Islet of Langerhans (tissue), 1 donor: ENCODE measurements at regions not wholly inside any gene's neighbourhood (a gene's known extent, or its start where the extent isn't known, plus 50 kb on each side); places are given as distances from the start of the nearest gene placed in this dataset.

Experiments
- FAIRE-seq: peaks from one replicate; lab custom pipeline; 2011; peaks lifted over from hg19 to GRCh38; lab: Jason Lieb, UNC

- FAIRE-seq: no peak
Measured at GRCh38 chr14:94994245-94994644, 163.1 kb downstream of the DICER1 start.

- FAIRE-seq: no peak
Measured at GRCh38 chr14:94992046-94992445, 165.3 kb downstream of the DICER1 start.

GRCh38 chr14:94989946-94990345, 167.4 kb downstream of the DICER1 start:
- FAIRE-seq: no peak

DNA sequence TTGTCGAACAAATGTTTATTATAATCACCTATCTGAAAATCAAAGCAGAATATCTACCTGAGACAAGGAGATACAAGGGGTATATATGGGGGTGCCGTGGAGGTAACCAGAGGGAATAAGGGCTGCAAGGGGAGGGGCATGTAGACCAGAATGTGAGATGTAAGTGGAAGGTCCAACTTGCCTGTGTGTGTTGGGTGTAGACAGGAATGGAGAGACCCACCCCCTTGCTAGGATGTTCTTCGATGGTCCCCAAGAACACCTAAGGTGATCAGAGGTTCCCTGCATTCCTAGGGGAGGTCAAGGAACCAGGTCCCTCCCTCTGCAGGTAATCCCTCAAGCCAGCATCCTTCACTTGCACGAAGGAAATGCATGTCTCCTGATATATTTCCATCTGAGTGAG, 167.9 kb downstream of the DICER1 start:
- FAIRE-seq: no peak

GRCh38 chr14:94987409-94987808, 169.9 kb downstream of the DICER1 start:
- no peak for FAIRE-seq

GRCh38 chr14:94979891-94980290, 177.4 kb downstream of the DICER1 start:
- FAIRE-seq: no peak

DNA sequence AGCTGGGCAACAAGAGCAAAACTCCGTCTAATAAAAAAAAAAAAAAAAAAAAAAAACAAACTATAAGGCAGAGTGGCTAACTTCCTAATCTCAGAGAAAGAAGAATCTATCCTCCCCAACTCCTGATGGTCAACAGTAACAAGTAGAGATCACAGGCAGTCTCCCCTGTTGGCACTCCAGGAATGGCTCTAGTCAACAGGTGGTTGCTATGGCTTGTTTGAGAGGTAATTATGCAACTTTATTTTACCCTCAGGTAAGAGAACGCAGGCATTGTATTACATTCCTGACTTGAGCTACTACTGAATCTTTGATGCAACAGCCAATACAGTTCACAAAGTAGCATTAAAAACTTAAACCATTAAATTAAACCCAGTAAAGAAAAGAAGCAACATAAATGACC, 180.3 kb downstream of the DICER1 start:
- no peak for FAIRE-seq

- no peak for FAIRE-seq
Measured at GRCh38 chr14:94975366-94975765, 182.0 kb downstream of the DICER1 start.

GRCh38 chr14:94974893-94975292, 182.4 kb downstream of the DICER1 start:
- no peak for FAIRE-seq

DNA sequence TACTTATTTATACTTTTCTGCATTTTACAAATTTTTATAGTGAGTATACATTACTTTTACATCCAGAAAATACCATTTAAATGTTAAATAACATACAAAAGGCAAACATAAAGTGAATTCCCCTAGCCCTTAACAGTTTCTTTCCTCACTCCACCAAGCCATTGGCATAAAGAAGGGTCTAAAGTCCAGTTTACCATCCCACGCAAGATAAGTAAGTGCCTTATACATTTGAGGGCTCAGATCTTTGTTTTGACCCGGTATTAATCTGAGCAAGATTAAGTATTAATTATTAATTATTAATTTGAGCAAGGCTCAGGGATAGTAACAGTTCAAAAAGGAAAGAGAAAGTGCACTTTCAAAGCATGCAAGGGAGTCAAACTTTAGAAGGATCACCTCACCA, 182.9 kb downstream of the DICER1 start:
- no peak for FAIRE-seq

DNA sequence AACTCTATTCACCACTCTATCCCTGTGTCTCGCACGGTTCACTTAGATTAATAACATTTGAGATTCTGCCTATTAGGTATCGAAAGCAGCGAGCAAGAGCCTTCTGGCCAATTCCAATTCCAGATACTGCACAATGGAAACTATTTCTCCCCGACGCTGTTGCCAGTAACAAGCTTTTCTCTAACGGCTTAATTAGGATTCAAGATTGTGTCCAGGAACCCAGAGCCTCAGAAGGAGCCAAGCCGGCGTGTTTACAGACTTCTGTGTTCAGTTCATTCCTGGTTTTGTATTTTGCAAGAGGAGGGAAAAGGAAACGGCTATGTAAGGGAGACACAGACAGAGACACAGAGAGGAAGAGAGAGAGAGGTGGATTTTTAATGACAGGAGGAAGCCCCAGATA, 185.6 kb downstream of the DICER1 start:
- FAIRE-seq: no peak

DNA sequence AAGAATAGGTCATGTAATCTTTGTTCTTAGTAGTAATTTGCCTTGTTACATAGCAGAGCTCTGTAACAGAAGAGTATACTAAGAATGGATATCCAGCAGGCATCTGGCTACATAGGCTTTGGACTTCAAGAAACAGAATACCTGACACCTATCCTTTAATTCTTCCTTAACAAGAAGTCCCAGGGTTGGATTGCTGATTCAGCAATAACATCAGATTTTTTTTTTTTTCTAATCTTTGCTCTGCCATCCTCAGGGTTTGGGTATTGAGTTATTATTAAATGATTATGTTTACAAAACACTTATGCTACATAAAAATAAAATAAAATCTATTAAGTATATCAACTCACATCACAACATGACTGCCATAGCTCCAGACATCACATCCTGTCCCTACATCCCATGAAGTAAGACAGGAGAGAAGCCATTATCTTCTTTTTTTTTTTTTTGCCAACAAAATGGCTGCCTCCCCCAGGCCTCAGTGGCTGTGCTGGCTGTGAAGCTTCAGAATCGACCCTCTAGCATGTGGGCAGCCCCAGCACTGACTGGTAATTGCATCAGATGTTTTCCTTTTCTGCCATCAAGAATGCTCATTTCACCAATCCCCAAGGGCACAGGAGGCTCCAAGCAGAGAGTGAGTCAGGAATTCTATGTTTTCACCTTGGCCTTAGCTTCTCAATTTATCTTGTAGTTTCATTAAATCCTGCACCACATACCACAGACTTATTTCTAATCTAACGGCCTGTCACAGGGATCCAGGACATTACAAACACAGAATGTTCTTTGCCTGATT, 186.2 kb downstream of the DICER1 start:
- FAIRE-seq: no peak

GRCh38 chr14:94969766-94970165, 187.6 kb downstream of the DICER1 start:
- FAIRE-seq: no peak

DNA sequence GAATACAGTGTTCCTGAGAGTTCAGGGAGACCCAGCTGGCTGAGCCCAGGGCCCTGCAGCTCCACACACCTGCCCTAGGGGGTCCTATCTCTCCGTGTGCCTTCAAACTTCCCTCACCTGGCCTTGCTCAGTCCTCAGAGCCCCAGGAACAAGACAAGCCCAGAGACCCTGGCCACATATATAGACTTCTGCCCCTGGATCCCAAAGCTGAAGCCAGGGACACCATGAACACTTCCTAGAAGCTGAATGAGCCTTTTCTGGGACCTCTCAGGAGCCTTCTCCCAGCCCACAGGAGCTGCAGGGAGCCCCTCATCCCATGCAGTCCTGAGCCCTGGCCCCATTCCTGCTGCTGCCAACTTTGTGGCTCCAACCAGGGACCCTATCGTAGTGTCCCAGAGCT, 190.5 kb downstream of the DICER1 start:
- FAIRE-seq: no peak

- FAIRE-seq: no peak
Measured at GRCh38 chr14:94966344-94966743, 191.0 kb downstream of the DICER1 start.

- FAIRE-seq: no peak
Measured at GRCh38 chr14:94965551-94966313, 191.6 kb downstream of the DICER1 start.

- no peak for FAIRE-seq
Measured at GRCh38 chr14:94964931-94965330, 192.4 kb downstream of the DICER1 start.

GRCh38 chr14:94964181-94964580, 193.1 kb downstream of the DICER1 start:
- FAIRE-seq: no peak

DNA sequence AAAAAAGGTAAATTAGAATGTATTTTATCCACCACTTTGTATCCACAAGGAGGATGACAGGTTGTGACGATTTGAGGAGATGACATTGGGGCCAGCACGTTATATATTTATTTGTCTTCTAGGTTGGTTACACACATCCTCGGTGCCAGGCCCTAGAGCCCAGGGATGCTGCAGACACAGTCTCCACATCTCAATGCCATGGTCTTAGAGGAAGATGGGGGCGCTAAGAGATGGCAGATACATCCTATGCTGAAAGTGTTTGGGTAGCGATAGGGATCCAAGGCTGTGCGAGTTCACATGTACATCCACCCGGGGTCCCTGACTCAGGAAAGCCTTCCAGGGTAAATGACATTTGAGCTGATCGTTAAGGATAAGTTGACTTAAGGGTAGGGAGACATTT, 193.1 kb upstream of the GSC start:
- FAIRE-seq: no peak

DNA sequence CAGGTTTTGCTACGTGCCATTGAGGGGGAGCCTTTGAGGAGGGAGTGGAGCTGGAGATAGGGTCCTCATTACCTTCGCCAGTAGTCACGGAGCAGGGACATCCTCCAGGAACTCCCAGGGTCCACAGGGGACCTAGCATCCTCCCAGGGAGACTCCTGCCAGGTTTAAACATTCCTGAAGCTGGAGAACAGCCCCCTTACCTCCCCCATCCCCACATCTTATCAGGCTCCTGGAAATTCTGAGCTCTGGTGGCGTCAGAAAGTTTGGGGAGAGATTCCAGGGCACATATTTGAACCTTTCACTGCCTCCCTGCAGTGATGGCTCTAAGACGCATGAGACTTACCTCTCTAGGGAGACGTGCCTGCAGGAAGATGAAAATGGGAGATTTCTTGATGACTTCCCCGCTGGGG, 192.3 kb upstream of the GSC start:
- no peak for FAIRE-seq

- no peak for FAIRE-seq
Measured at GRCh38 chr14:94961386-94962165, 191.7 kb upstream of the GSC start.

DNA sequence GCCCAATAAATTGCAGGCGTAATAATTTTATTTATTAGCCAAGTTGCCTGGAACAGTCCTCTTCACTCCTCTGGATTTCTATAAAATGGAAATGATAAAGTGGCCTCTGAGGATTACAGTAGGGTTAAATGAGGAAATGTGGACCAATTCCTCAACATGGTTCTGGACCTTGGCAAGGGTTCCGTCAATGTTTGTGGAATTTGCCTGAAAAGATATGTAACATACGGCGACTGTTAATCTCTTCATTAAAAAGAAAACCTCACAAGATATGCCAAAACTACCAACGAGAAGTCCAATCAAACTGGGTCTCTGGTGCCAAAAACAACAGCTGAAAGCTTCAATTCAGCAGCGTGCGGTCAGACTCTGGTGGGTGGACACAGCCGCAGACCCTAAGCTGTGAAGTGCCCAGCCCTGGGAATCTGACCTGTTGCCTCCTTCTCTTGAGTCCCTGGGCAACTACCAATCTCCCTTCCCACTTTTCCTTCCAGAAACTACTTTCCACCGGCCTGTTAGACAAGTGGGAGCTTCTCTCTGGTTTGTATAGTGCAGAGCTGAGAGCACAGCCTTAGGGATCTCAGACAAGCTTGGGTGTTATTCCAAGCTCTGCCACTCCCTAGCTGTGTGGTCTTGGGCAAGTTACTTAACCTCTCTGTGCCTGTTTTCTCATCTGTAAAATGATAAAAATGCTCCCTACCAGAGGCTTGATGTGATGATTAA, 190.5 kb upstream of the GSC start:
- no peak for FAIRE-seq
